SK-N-SH treated with all-trans-retinoic acid at 6 μM for 48 hours (cell line): ENCODE measurements at regions not wholly inside any gene's neighbourhood (a gene's known extent, or its start where the extent isn't known, plus 50 kb on each side); places are given as distances from the start of the nearest gene placed in this dataset.

Experiments used
- ATAC-seq: fragments of 200-7000 bp; cut with Tn5 transposase; 3 replicates; pipeline ENCODE4 v1.9.1; 2020; ENCODE audit warnings: mild to moderate bottlenecking, moderate library complexity
- ARNTL ChIP-seq: fragments of 450-650 bp; formaldehyde crosslinking; IDR thresholded peaks from 2 replicates; pipeline ENCODE4 v1.5.0; 2020; ENCODE audit warnings: low read depth, mild to moderate bottlenecking, moderate library complexity, borderline replicate concordance
- BACH2 ChIP-seq: fragments of 250-450 bp; sonication (Bioruptor Pico); IDR thresholded peaks from 2 replicates; pipeline ENCODE4 v1.9.0; 2021; ENCODE audit warnings: mild to moderate bottlenecking, borderline replicate concordance
- CSDC2 ChIP-seq: fragments of 250-450 bp; sonication (Bioruptor Pico); IDR thresholded peaks from 2 replicates; pipeline ENCODE4 v1.5.0; 2020; ENCODE audit warnings: mild to moderate bottlenecking, moderate library complexity
- ESRRG ChIP-seq: fragments of 250-450 bp; sonication (Bioruptor Pico); IDR thresholded peaks from 2 replicates; pipeline ENCODE4 v1.6.1; 2021; ENCODE audit warnings: mild to moderate bottlenecking
- GLIS3 ChIP-seq: fragments of 250-450 bp; sonication (Bioruptor Pico); IDR thresholded peaks from 2 replicates; pipeline ENCODE4 v1.5.0; 2020; ENCODE audit warnings: mild to moderate bottlenecking, moderate library complexity
- ISL1 ChIP-seq: fragments of 250-450 bp; sonication (Bioruptor Pico); IDR thresholded peaks from 2 replicates; pipeline ENCODE4 v2.1.2; 2022; ENCODE audit warnings: mild to moderate bottlenecking, moderate library complexity
- OSR1 ChIP-seq: fragments of 250-450 bp; sonication (Bioruptor Pico); IDR thresholded peaks from 2 replicates; pipeline ENCODE4 v1.8.0; 2022; ENCODE audit warnings: moderate library complexity, mild to moderate bottlenecking, inconsistent platforms
- PPARA ChIP-seq: fragments of 250-450 bp; sonication (Bioruptor Pico); IDR thresholded peaks from 2 replicates; pipeline ENCODE4 v1.5.0; 2020; ENCODE audit warnings: mild to moderate bottlenecking, borderline replicate concordance
- RARB ChIP-seq: fragments of 250-450 bp; sonication (Bioruptor Pico); IDR thresholded peaks from 2 replicates; pipeline ENCODE4 v1.8.0; 2021; ENCODE audit warnings: mild to moderate bottlenecking, moderate library complexity
- SNAI2 ChIP-seq: fragments of 250-450 bp; sonication (Bioruptor Pico); IDR thresholded peaks from 2 replicates; pipeline ENCODE4 v1.5.0; 2020; ENCODE audit warnings: mild to moderate bottlenecking, moderate library complexity
- TCF4 ChIP-seq: fragments of 250-450 bp; sonication (Bioruptor Pico); IDR thresholded peaks from 2 replicates; pipeline ENCODE4 v1.8.0; 2021; ENCODE audit warnings: mild to moderate bottlenecking, moderate library complexity, borderline replicate concordance
- TOX ChIP-seq: fragments of 250-450 bp; sonication (Bioruptor Pico); IDR thresholded peaks from 2 replicates; pipeline ENCODE4 v1.8.0; 2021; ENCODE audit warnings: mild to moderate bottlenecking, moderate library complexity, borderline replicate concordance
- ZC3H10 ChIP-seq: fragments of 250-450 bp; sonication (Bioruptor Pico); IDR thresholded peaks from 2 replicates; pipeline ENCODE4 v1.5.1; 2021; ENCODE audit warnings: mild to moderate bottlenecking, moderate library complexity
- ZFP30 ChIP-seq: fragments of 450-650 bp; formaldehyde crosslinking; IDR thresholded peaks from 2 replicates; pipeline ENCODE4 v1.5.0; 2022; ENCODE audit warnings: mild to moderate bottlenecking, moderate library complexity
- ZNF565 ChIP-seq: fragments of 450-650 bp; formaldehyde crosslinking; conservative IDR thresholded peaks from 2 replicates; pipeline ENCODE4 v1.5.0; 2020; ENCODE audit warnings: low read depth, mild to moderate bottlenecking, moderate library complexity
- ZNF70 ChIP-seq: fragments of 450-650 bp; formaldehyde crosslinking; IDR thresholded peaks from 2 replicates; pipeline ENCODE4 v1.5.0; 2020; ENCODE audit warnings: mild to moderate bottlenecking, moderate library complexity
- ZNF8 ChIP-seq: fragments of 450-650 bp; formaldehyde crosslinking; IDR thresholded peaks from 2 replicates; pipeline ENCODE4 v1.5.0; 2020; ENCODE audit warnings: mild to moderate bottlenecking, moderate library complexity
- TF ChIP-seq, protein P1 (sequence below): fragments of 250-450 bp; sonication (Bioruptor Pico); IDR thresholded peaks from 2 replicates; pipeline ENCODE4 v1.5.1; 2021; ENCODE audit warnings: mild to moderate bottlenecking, moderate library complexity
- TF ChIP-seq, protein P2 (sequence below): fragments of 250-450 bp; sonication (Bioruptor Pico); IDR thresholded peaks from 2 replicates; pipeline ENCODE4 v1.8.0; 2020; ENCODE audit warnings: mild to moderate bottlenecking, moderate library complexity, borderline replicate concordance
- TF ChIP-seq, protein P3 (sequence below): fragments of 250-450 bp; sonication (Bioruptor Pico); IDR thresholded peaks from 2 replicates; pipeline ENCODE4 v1.5.0; 2020; ENCODE audit warnings: mild to moderate bottlenecking, moderate library complexity
- TF ChIP-seq, protein P4 (sequence below): fragments of 250-450 bp; sonication (Bioruptor Pico); IDR thresholded peaks from 2 replicates; pipeline ENCODE4 v1.5.1; 2020; ENCODE audit warnings: low read depth, mild to moderate bottlenecking, moderate library complexity
- TF ChIP-seq, protein P5 (sequence below): fragments of 250-450 bp; sonication (Bioruptor Pico); IDR thresholded peaks from 2 replicates; pipeline ENCODE4 v1.8.0; 2021; ENCODE audit warnings: low read depth, mild to moderate bottlenecking, moderate library complexity, borderline replicate concordance

DNA sequence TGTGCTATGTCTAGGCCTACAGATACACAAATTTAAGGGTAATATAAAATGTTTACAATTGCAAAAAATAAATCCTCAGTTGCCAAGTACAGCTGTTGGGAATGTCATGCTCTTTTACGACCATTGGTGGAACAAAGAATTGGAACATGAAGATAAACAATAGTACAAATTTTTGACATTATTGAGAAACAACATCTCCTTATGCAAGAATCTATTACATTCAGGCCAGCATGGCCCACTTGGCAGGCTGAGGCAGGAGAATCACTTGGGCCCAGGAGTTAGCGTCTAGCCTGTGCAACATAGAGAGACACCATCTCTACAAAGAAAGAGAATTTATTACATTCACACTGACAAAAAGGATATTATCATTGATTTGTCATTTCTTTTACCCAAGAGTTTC, 135.9 kb upstream of the NTF3 start:
- TF ChIP-seq, protein P1, sequence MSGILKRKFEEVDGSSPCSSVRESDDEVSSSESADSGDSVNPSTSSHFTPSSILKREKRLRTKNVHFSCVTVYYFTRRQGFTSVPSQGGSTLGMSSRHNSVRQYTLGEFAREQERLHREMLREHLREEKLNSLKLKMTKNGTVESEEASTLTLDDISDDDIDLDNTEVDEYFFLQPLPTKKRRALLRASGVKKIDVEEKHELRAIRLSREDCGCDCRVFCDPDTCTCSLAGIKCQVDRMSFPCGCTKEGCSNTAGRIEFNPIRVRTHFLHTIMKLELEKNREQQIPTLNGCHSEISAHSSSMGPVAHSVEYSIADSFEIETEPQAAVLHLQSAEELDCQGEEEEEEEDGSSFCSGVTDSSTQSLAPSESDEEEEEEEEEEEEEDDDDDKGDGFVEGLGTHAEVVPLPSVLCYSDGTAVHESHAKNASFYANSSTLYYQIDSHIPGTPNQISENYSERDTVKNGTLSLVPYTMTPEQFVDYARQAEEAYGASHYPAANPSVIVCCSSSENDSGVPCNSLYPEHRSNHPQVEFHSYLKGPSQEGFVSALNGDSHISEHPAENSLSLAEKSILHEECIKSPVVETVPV (CRISPR knock-in tag): no peak
- no peak for TF ChIP-seq BACH2 (CRISPR knock-in tag)
- TF ChIP-seq, protein P2, sequence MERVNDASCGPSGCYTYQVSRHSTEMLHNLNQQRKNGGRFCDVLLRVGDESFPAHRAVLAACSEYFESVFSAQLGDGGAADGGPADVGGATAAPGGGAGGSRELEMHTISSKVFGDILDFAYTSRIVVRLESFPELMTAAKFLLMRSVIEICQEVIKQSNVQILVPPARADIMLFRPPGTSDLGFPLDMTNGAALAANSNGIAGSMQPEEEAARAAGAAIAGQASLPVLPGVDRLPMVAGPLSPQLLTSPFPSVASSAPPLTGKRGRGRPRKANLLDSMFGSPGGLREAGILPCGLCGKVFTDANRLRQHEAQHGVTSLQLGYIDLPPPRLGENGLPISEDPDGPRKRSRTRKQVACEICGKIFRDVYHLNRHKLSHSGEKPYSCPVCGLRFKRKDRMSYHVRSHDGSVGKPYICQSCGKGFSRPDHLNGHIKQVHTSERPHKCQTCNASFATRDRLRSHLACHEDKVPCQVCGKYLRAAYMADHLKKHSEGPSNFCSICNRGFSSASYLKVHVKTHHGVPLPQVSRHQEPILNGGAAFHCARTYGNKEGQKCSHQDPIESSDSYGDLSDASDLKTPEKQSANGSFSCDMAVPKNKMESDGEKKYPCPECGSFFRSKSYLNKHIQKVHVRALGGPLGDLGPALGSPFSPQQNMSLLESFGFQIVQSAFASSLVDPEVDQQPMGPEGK (CRISPR knock-in tag): no peak
- TF ChIP-seq, protein P3, sequence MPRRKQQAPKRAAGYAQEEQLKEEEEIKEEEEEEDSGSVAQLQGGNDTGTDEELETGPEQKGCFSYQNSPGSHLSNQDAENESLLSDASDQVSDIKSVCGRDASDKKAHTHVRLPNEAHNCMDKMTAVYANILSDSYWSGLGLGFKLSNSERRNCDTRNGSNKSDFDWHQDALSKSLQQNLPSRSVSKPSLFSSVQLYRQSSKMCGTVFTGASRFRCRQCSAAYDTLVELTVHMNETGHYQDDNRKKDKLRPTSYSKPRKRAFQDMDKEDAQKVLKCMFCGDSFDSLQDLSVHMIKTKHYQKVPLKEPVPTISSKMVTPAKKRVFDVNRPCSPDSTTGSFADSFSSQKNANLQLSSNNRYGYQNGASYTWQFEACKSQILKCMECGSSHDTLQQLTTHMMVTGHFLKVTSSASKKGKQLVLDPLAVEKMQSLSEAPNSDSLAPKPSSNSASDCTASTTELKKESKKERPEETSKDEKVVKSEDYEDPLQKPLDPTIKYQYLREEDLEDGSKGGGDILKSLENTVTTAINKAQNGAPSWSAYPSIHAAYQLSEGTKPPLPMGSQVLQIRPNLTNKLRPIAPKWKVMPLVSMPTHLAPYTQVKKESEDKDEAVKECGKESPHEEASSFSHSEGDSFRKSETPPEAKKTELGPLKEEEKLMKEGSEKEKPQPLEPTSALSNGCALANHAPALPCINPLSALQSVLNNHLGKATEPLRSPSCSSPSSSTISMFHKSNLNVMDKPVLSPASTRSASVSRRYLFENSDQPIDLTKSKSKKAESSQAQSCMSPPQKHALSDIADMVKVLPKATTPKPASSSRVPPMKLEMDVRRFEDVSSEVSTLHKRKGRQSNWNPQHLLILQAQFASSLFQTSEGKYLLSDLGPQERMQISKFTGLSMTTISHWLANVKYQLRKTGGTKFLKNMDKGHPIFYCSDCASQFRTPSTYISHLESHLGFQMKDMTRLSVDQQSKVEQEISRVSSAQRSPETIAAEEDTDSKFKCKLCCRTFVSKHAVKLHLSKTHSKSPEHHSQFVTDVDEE (CRISPR knock-in tag): no peak
- no peak for TF ChIP-seq RARB
- no peak for TF ChIP-seq ZNF8 (CRISPR knock-in tag)
- no peak for TF ChIP-seq ESRRG (CRISPR knock-in tag)
- TF ChIP-seq ZNF70 (CRISPR knock-in tag): no peak
- TF ChIP-seq ZFP30: no peak
- TF ChIP-seq TOX (CRISPR knock-in tag): no peak
- no peak for TF ChIP-seq ISL1 (CRISPR knock-in tag)
- no peak for TF ChIP-seq ZNF565 (CRISPR knock-in tag)
- TF ChIP-seq, protein P4, sequence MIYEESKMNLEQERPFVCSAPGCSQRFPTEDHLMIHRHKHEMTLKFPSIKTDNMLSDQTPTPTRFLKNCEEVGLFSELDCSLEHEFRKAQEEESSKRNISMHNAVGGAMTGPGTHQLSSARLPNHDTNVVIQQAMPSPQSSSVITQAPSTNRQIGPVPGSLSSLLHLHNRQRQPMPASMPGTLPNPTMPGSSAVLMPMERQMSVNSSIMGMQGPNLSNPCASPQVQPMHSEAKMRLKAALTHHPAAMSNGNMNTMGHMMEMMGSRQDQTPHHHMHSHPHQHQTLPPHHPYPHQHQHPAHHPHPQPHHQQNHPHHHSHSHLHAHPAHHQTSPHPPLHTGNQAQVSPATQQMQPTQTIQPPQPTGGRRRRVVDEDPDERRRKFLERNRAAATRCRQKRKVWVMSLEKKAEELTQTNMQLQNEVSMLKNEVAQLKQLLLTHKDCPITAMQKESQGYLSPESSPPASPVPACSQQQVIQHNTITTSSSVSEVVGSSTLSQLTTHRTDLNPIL (CRISPR knock-in tag): no peak
- TF ChIP-seq SNAI2 (CRISPR knock-in tag): no peak
- TF ChIP-seq, protein P5, sequence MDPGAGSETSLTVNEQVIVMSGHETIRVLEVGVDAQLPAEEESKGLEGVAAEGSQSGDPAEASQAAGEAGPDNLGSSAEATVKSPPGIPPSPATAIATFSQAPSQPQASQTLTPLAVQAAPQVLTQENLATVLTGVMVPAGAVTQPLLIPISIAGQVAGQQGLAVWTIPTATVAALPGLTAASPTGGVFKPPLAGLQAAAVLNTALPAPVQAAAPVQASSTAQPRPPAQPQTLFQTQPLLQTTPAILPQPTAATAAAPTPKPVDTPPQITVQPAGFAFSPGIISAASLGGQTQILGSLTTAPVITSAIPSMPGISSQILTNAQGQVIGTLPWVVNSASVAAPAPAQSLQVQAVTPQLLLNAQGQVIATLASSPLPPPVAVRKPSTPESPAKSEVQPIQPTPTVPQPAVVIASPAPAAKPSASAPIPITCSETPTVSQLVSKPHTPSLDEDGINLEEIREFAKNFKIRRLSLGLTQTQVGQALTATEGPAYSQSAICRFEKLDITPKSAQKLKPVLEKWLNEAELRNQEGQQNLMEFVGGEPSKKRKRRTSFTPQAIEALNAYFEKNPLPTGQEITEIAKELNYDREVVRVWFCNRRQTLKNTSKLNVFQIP (CRISPR knock-in tag): no peak
- TF ChIP-seq GLIS3 (CRISPR knock-in tag): no peak
- no peak for TF ChIP-seq OSR1
- TF ChIP-seq ZC3H10 (CRISPR knock-in tag): no peak
- TF ChIP-seq, all 23 proteins: peak for 0
- no peak for ATAC-seq

DNA sequence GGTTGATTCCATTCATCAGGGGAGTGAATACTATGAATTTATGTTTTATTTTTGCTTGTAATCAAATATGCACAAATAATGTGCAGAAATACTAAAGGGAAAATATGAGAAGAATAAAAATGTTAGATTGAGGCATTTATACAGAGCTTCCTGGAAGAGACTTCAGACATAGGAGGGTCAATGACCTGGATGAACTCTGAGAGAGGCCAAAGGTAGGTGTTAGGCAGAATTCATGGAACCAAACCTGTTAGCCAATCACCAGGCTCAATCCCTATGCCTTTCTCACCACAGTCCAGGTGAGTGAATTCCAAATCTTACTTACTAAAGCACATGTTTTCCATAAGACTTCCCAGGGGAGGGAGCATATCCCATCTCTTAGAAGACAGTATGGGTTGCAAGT, 130.4 kb upstream of the NTF3 start:
- TF ChIP-seq, protein P4 (CRISPR knock-in tag): no peak
- no peak for TF ChIP-seq CSDC2
- TF ChIP-seq GLIS3 (CRISPR knock-in tag): no peak
- no peak for TF ChIP-seq ZFP30
- TF ChIP-seq RARB: no peak
- no peak for TF ChIP-seq ARNTL (CRISPR knock-in tag)
- TF ChIP-seq TCF4 (CRISPR knock-in tag): no peak
- no peak for TF ChIP-seq PPARA

More for the DNA sequence above, 130.4 kb upstream of the NTF3 start:
- no peak for ATAC-seq
